Activated T-cell treated with anti-CD3 and anti-CD28 coated beads, Interleukin-2, amount 50 U/mL, for 48 hours (primary cell): ENCODE measurements at regions not wholly inside any gene's neighbourhood (a gene's known extent, or its start where the extent isn't known, plus 50 kb on each side); places are given as distances from the start of the nearest gene placed in this dataset.
A peak's percentile ranks its signal among the peaks of the same experiment; 100 is the strongest.

ENCODE experiments used
- DNase-seq, 2 experiments: peaks; one replicate each; pipeline ENCODE4 v3.0.0-alpha.2; 2020

DNA sequence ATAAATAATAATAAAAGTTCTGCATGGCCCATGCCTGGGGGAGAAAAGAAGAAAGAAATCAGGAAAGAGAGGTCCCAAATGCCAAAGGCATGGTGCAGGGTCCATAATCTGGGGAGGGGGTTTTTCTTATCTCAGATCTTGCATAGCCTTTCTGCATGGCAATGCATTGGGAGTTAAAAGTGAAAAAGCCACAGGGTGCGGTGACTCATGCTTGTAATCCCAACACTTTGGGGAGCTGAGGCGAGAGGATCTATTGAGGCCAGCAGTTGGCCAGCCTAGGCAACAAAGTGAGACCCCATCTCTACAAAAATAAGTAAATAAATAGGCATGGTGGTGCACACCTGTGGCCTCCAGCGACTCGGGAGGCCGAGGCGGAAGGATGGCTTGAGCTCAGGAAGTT, 76.8 kb upstream of the GATA2 start:
- DNase-seq: no peak

DNA sequence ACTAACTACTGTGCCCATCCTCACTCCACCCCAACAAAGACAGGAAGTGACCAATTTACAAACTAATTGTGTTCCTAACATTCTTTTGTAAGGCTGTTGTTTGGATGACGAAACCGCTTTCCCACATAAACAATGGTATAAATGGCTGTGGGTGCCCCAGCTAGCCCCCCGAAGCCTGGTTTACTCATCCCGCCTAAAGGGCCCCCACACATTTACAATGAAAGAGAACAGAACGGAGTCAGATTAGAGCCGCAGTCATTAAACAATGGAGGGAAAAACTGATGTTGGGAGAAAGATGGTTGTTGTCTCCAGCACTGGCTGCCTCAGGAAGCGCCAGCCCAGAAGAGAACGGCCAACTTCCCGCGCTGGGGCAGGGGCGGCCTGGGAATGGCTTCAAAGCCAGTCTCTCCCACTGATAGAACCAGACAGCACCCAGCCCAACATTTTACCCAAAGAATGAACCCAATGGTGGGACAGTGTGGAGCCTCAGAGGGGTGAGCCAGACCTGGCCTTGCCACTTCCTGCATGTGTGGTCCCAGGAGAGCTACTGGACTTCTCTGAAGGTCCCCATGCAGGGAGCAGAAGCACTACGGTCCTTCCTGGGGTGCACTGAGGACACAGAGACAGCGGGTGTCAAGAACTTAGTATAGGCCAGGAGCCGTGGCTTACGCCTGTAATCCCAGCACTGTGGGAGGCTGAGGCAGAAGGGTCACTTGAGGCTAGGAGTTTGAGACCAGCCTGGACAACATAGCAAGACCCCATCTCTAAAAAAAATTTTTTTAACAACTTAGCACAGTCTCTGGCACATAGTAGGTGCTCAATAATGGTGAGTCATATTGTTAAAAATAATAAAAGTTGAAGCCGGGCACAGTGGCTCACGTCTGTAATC, 75.8 kb upstream of the GATA2 start:
- no peak for DNase-seq

DNA sequence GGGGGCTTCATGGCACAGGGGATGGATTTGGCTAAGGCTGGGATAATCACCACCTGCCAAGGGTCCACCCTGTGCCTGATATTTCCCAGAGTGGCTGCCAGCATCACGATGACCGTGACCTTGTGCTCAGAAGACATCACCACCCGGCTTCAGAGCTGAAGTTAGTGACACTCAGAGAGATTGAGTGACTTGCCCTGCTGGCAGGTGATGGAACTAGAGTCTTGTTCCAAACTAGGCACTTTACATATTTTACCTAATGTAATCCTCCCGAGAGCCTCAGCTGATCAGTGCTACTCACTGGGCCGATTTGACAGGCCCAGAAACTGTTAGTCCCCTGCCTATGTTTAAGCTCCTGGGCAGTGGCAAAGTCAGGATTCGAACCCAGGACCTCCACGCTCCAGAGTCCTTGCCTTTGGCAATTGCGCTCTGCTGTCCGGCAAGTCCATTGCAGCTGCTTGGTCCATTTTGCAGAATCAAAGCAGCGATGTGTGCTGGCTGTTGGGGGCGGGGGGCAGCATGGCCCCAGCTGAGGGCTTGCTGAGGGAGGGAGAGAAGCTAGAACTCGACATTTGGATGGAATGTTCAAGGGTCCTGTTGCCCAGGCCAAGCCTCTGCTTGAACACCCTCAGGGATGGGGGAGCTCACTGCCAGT, 74.8 kb upstream of the GATA2 start:
- no peak for DNase-seq

DNA sequence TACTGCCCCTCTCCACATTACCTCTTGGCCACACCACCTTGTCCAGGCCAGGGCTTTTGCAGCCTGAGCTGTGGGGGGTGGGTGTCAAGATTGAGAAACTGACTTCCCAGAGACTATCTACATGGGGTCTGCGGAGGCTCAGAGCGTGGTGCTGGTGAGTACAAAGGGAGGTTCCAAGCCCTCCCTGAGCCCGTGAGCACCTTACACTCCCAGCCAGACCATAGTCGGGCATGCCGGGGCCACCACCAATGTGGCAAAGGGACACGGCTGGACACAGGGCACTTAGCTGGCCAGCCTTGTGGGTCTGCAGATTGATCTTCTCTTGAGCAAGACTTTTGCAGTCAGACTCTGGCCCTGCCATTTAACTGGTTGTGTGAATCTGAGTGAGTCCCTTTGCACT, 74.1 kb upstream of the GATA2 start:
- DNase-seq: no peak

DNA sequence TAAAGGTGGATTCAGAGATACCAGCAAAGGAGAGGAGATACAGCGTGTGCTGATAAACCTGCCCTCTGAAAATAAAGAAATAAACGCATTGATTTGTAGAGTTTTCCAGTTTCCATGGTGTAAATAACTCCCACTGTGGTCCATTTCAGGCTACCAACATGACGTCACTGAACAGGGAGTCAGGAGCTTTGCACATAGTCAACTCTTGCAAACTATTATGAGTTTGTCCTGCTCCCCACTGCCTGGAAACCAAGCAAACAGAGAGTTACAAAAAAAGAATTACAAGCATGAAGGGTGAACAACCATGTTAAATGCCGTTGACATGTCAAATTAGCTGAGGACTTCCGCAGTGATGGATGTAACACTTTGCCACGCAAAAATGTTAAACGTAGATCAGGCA, 70.4 kb upstream of the GATA2 start:
- no peak for DNase-seq

DNA sequence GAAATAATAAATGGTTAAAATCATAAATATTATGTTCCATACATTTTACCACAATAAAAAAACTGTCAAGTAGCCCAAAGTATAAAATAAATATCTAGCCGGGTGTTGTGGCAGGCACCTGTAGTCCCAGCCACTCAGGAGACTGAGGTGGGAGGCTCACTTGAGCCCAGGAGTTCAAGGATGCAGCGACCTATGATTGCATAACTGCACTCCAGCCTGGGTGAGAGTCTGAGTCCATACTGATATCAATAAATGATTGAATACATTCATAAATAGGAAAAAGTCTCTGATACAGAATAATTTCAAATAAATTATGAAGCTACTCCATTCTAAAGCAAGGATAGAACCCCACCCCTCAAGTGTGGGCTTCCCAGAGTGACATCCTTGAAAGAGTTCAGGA, 68.5 kb upstream of the GATA2 start:
- no peak for DNase-seq

DNA sequence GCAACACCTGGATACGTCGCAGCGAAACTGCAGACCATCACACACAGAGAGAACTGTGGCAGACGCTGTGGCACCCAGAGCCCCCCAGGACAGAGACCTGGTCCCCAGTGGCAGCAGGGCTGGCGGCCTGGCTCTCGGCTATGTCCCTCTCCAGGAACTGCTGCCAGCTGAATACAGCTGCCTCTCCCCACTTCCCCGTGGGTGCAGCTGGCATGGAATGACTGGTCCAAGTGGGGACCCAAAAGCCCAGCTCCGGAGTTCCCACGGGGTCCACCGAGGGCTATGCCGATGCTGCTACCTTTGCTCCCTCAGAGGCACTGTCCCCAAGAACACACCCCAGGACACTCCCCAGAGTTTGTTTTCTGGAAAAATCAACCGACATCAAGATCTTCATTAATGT, 67.8 kb upstream of the GATA2 start:
- DNase-seq: no peak

DNA sequence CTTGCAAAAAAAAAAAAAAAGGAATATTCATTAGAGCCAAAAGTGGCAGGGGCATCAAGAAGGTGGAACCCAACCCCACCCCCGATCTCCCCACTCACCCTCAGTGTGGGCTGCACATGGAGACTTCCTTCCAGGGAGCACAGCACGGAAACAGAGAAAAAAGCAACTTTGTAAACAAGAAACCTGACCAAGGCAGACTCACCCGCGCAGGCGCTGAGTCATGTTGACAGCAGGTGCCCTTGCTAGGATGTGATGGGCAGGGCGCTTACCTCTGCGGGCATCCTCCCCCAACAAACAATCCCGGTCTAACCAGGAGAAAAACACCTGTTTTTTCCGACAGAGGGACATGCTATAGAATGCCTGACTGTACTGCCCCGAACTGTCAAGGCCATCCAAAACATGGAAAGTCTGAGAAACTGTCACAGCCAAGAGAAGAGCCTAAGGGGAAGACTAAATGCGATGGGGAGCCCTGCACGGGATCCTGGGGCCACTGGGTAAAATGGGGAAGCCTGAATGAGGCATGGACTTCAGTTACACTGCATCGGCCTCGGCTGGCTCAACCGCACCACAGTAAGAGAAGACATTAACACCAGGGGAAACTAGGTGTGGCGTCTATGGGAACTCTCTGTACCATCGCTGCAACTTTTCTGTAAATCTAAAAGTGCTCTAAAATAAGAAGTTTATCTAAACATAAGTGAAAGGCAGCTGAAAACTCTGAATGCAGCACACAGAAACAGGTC, 66.7 kb upstream of the GATA2 start:
- DNase-seq: peak in 1 of 2 experiments; percentile 33

DNA sequence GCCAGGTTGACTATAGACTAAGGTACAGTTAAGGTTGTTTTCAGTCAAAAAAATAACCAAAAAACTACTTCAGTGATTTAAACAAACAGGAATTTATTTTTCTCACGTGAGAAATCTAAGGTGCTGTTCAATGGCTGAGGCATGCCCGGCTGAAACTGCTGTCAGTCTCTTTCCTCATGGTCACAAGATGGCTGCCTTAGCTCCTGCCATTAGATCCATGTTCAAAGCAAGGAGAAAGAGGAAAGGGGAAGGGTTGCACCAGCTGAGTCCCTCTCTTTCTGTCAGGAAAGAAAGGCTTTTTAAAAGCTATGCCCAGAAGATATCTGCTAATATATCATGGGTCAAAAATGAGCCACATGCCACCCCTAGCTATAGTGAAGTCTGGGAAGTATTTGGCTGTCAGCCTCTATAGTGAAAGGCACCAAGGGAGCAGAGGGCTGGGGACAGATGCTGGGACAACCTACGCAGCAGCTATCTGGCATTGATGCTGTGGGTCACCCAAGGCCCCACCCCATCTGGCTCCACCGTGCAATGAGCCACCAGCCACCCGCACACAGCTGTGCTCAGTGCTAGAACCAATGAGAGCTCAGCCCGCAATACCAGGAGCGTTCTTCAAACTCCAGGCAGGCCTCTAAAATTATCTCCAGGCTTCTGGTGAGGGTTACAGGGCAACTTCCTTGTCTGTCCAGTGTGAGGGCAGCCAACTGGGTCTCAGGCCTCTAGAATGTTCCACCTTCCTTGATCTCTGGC, 64.7 kb upstream of the GATA2 start:
- DNase-seq: no peak

DNA sequence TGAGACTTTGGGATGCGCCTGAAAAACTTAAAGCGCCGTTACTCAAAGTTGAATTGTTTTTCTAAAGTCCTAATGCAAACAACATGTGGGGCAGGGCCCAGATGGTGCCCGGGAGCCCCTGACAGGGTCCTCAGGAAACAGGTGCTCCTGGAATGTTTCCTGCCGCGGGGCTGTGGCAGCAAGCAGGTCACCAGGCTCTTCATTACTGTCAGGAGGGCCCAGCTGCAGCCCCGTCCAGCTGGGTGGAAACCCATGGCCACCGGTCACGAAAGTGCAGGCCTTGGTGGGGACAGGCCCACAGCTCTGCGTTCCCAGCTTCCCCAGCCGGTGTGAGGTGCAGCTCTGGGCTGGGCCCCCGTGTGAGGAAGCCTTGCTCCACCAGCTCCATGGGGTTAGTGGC, 63.9 kb upstream of the GATA2 start:
- DNase-seq: no peak

DNA sequence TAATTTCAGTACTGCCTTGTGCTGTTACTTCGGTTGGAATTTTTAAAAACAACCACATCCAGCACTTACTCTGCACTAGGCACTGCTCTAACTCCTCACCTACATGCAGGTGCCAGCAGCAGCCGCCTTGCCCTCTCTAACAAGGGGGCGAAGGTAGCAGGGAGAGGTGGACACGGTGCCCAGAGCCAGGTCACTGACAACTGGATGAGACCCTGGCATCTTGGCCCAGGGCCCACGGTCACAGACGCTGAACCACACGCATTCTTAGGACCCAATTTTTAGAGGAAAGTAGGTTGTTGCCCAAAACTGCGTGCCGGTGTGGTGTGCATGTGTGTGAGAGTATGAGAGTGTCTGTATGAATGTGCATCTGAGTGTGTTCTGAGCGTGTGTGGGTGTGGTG, 63.4 kb upstream of the GATA2 start:
- DNase-seq: no peak

DNA sequence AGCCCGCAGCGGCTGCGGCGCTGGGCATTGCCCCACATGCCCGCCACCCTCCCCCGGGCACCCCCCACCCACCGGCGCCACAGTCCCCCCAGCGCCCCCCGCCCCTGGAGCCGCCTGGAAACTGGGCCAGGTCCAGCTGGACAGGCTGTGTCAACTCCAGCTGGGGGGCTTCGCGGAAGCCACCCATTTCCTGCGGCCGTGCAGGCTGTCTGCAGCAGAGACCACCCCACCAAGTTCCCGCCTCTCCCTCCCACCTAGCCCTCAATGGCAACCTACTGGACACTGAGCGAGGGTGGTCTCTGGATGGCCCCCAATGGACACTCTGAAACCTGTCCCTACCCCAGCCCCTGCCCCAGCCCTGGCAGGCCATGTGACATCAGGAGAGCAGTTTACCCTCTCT, 62.8 kb upstream of the GATA2 start:
- no peak for DNase-seq

DNA sequence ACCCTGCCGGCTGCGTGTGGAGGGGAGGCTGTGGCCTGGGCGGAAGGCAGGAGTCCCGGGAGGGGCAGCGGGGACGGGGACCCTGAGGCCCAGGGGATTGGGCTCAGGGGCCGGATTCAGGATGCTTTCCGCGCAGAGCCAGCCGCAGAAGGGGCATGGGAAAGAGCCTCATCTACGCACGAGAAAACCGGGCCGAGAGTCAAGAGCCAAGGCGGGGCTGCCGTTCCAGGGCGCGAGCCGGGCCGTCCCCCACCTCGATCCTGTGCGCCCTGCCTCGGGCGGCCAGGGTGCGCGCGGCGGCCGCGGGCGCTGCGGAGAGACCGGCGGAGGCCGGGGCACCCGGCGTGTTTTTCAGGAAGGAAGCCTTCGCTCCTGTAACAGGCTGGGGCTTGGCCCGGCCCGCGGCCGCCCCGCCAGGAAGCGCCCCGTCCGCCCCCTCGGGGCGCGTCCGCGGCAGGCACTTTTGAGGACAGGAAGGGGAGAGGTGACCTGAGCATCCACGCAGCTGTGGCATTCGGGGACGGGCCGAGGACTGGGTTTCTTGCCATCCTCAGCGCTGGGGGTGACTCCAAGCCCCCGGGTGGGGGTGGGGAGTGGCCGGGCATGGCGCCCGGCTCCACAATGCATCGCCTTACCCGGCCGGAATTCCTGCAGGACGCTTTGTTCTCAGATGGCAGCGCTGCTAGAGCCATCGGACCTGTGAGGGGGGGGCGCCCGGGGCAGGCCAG, 62.3 kb upstream of the GATA2 start:
- no peak for DNase-seq

DNA sequence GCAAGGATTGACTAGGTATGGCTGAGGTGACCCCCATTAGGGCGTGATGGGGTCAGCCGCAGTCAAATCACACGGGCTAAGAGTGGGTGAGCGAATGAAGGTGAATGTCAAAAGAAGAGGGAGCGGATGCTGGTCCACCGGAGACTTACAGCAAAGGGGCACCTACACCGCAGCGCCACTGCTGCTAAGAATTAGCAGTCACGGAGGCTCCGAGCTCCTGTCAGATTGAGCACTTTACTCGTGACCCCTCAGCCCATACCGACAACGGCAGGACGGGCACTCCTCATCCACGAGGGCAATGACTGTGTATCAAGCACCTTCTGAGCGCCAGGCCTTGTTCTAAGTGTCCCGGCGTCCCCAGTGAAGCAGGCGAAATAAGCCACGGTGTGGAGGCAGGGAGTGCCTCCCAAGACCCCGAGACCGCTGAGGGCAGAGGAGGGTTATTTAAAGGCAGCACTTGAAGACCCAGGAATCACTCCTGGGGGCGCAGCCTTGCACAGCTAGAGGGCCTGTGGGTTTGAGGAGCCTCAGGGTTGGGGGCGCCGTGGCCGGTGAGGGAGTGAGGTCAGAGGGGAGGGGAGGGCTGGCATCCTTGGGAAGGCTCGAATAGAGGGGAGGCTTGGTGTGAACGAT, 61.6 kb upstream of the GATA2 start:
- no peak for DNase-seq

DNA sequence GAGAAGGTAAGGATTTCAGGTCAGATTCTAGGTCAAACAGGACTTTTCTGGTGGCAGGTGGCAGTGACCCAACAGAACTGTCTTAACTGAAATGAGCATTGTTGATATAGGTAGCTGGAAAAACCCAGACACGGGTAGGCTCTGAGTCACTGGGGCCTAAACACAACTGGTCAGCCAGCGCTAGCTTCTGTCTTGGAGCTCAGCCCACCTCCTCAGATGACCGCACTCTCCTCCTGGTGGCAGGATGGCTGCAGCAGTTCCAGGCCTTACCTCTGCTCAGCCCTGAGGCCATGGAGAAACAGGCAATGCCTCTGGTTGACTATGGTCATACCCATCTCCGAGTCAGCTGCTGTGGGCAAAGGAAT, 61.1 kb upstream of the GATA2 start:
- DNase-seq: no peak

DNA sequence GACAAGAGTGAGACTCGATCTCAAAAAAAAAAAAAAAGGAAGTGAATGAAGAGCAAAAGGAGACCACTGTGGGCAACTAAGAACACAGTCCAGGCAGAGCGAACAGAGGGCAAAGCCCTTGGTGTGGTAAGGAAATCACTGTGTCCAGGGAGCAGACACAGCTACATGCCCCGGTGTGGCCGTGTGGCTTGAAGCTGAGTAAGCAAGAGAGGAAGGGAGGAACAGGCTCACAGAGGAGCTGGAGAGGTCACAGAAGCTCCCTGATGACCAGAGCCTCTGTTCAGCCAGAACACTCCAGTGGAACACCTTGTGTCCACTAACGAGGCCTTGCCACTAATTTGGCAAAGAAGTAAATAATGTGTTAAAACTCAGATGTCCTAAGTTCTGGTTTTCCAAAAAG, 60.6 kb upstream of the GATA2 start:
- no peak for DNase-seq

DNA sequence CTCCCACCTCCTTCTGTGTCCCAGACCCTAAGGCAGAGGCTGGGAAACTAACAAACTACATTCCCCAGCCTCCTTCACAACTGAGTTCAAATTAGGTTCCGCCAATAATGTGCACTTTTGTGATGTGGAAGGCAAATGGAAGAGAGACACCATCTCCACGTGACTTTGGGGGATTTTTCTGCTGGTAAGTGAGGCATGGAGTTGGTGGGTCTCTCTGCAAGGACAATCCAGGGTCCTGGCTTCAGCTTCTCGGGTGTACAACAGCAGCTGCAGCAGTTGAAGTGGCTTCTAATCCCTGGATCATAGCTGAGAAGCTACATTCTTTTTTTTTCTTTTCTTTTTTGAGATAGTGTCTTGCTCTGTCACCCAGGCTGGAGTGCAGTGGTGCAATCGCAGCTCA, 58.9 kb upstream of the GATA2 start:
- no peak for DNase-seq

DNA sequence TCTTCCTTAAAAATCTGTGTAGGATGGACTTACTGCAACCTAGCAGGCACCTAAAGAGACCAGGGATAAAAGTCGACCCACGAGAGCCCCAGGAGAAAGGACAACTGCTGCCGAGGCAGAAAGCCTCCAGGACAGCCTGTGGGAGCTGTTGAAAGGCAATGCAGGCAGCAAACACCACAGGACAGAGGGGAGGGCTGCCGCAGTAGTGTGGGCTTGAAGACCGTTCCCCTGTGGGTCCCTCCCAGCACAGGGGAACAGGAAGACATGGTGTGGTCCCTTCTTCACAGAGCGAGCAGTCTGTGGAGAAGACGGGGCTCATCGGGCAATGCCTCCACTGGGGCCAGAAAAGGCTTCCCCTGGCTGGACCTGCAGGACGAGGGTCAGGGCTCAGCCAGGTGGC, 58.5 kb upstream of the GATA2 start:
- DNase-seq: no peak

DNA sequence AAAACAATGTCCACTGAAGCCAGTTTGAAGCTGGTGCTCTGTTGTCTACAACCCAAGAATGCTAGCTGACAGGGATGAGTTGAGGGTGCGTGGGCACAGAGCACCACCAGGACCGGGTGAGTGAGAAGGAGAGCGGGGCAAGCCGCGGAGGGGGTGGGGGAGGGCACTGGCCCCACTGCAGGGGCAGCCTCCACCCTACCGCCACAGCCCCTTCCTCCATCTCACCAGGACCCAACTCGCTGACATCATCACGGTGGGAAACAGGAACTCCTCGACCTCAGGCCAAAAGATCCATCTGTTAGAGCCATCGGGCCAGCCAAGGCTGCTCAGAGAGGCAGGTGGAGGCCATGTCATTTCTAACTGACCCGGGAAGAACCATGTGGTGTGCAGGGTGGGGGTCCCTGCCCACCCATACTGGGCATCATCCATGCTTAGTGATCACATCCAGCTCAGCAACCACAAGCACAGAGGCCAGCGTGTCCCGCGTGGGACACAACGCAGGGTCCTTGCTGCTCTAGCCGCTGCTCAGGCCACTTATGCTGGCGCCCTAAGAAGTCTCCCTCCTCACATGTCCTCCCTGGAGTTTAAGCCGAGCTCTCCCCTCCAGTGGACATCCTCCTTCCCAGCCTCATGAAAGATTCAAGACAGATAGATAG, 57.6 kb upstream of the GATA2 start:
- DNase-seq: no peak

DNA sequence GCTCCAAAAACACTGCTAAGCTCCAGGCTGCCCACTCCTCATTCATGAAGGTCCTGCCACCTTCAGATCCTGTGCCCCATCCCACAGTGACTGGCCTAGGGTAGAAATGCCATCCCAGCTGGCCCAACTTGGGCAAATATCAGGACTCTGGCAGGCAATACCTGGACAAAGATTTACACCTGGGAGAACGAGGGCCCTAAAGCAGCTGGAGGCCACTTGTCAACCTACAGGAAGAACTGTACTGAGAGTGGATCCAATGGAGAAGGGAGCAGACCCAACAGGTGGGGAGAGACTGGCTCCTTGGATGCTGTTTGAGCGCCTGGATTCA, 57.1 kb upstream of the GATA2 start:
- no peak for DNase-seq

DNA sequence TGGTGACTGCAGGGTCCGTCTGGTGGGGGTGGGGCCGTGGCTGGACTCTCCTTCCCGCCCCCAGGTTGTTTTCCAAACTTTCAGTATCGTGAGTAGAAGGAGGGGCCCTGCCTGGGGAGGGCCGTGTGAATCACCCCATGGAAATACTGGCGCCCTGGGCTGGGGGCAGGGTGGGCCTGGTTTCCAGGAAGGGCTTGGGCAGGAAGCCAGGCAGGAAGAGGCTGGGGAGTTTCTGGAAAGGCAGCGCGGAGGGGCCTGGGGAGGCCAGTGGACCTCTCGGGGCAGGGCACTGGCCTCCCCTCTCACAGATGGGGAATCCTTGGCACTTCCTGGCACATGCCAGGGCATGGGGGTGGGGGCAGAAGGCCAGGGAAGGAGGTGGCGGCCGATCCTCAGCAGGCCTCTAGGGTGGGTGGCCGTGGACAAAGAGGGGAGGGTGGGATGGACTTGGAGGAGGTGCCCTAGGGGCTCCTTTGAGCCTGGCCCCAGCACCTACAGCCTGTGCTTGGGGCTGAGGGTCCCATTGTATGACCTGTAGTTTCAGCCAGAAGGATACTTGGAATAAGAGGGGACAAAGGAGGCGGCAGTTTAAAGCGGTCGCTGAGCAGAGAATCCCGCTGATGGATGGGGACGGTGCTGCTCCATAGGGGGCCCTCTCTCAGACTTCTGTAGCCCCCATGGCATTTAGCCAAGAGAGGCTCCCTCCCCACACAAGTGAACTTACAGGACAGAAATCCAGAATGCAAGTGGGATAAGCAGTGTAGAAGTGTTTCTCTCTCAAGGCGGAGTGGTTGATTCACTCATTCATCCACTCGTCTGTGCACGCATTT, 56.5 kb upstream of the GATA2 start:
- no peak for DNase-seq
